Transverse colon (tissue), 4 donors: ENCODE measurements at regions not wholly inside any gene's neighbourhood (a gene's known extent, or its start where the extent isn't known, plus 50 kb on each side); places are given as distances from the start of the nearest gene placed in this dataset.

Experiments used
- DNase-seq: peaks from one replicate; pipeline ENCODE4 v3.0.0-alpha.2; 2019
- H3K27ac ChIP-seq, 4 donors: fragments of 200-600 bp; sonication (generic); 2 replicates each; pipeline ENCODE4 v1.5.1; 2016 to 2018; ENCODE audit warnings: inconsistent platforms in 4 of 4
- H3K27me3 ChIP-seq: fragments of 200-600 bp; sonication (generic); 2 replicates; pipeline ENCODE4 v1.5.1; 2017; ENCODE audit warnings: inconsistent platforms
- H3K36me3 ChIP-seq, 4 donors: fragments of 200-600 bp; sonication (generic); 2 replicates each; pipeline ENCODE4 v1.5.1; 2017 to 2019; ENCODE audit warnings: inconsistent platforms in 4 of 4
- H3K4me1 ChIP-seq, 4 donors: fragments of 200-600 bp; sonication (generic); 2 replicates each; pipeline ENCODE4 v1.5.1; 2017 to 2020; ENCODE audit warnings: inconsistent platforms in 4 of 4
- H3K4me3 ChIP-seq, 4 donors: fragments of 200-600 bp; sonication (generic); 1 replicate in 1 of 4; 2 replicates in 3 of 4; pipeline versions ENCODE4 v1.5.1 to v1.6.1; 2017 to 2019; ENCODE audit warnings: inconsistent platforms in 4 of 4
- H3K9me3 ChIP-seq, 2 donors: fragments of 200-600 bp; sonication (generic); 2 replicates each; pipeline ENCODE4 v1.5.1; 2017 to 2019; ENCODE audit warnings: inconsistent platforms in 2 of 2
- EP300 ChIP-seq: sonication (generic); formaldehyde crosslinking; IDR thresholded peaks from one replicate; pipeline ENCODE4 v1.6.1; 2017; ENCODE audit warnings: antibody characterized with exemption, low read depth
- POLR2A ChIP-seq: fragments of 450-650 bp; IDR thresholded peaks from one replicate; pipeline ENCODE4 v1.6.1; 2016; ENCODE audit warnings: antibody characterized with exemption, mild to moderate bottlenecking, moderate library complexity
- POLR2AphosphoS5 ChIP-seq, 3 donors: sonication (generic); formaldehyde crosslinking; IDR thresholded peaks; one replicate each; pipeline ENCODE4 v1.6.1; 2016; ENCODE audit warnings: antibody characterized with exemption in 3 of 3
- WGBS, 2 donors: methylation state at CpG; one replicate each; pipeline ENCODE4 v1.1.5; 2018; ENCODE audit warnings: low coverage in 1 of 2; 5-methylcytosine and 5-hydroxymethylcytosine counted together
- in situ Hi-C, 4 donors: fragments of 200-750 bp; cut with MboI; loops; one replicate each; pipeline versions ENCODE4 v1.15.0 to v1.15.1; 2017; ENCODE audit warnings: low sequenced_read_pairs in 3 of 4, low pct_ligation_motif_present in 1 of 4, low pct_unique_long_range_greater_than_20kb in 1 of 4
- intact Hi-C: fragments of 100-400 bp; cut with DNase I; formaldehyde crosslinking; loops from one replicate; pipeline ENCODE4 v1.15.1; 2023; ENCODE audit warnings: low total_unique reads
- TF ChIP-seq, protein P1 (sequence below), 5 experiments: fragments of 200-600 bp in 3 of 5; fragments of 450-650 bp in 2 of 5; sonication (generic) in 3 of 5; IDR thresholded peaks; 1 replicate in 2 of 5; 2 replicates in 3 of 5; pipeline ENCODE4 v1.5.1; 2016 to 2017; ENCODE audit warnings: antibody characterized with exemption in 5 of 5, inconsistent platforms in 3 of 5, mild to moderate bottlenecking in 2 of 5, moderate library complexity in 1 of 5

- no peaks in the 10 kb centered on the region for H3K4me1 ChIP-seq
- peaks cover 73% of the 10 kb centered on the region for H3K27me3 ChIP-seq
- no peak for DNase-seq
- intact Hi-C loops = no loop called here
- in situ Hi-C loops = no loop called here
- H3K9me3 ChIP-seq = no peaks in the 10 kb centered on the region
- 58 to 67% methylated on average over 3 to 5 of the region's 5 CpGs for WGBS, 2 donors
- TF ChIP-seq, protein P1, sequence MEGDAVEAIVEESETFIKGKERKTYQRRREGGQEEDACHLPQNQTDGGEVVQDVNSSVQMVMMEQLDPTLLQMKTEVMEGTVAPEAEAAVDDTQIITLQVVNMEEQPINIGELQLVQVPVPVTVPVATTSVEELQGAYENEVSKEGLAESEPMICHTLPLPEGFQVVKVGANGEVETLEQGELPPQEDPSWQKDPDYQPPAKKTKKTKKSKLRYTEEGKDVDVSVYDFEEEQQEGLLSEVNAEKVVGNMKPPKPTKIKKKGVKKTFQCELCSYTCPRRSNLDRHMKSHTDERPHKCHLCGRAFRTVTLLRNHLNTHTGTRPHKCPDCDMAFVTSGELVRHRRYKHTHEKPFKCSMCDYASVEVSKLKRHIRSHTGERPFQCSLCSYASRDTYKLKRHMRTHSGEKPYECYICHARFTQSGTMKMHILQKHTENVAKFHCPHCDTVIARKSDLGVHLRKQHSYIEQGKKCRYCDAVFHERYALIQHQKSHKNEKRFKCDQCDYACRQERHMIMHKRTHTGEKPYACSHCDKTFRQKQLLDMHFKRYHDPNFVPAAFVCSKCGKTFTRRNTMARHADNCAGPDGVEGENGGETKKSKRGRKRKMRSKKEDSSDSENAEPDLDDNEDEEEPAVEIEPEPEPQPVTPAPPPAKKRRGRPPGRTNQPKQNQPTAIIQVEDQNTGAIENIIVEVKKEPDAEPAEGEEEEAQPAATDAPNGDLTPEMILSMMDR (IDR thresholded peaks at IDR 0.05) = no peak
- TF ChIP-seq POLR2A (no peak), EP300 (no peak), POLR2AphosphoS5 (IDR thresholded peaks at IDR 0.05) (no peak)
- H3K4me3 ChIP-seq = no peak overlapping the region
- H3K27ac ChIP-seq = no peak overlapping the region
- H3K36me3 ChIP-seq = no peaks in the 10 kb centered on the region
Observed at GRCh38 chr12:53836119-53836655, 84.4 kb upstream of the CISTR start.

DNA sequence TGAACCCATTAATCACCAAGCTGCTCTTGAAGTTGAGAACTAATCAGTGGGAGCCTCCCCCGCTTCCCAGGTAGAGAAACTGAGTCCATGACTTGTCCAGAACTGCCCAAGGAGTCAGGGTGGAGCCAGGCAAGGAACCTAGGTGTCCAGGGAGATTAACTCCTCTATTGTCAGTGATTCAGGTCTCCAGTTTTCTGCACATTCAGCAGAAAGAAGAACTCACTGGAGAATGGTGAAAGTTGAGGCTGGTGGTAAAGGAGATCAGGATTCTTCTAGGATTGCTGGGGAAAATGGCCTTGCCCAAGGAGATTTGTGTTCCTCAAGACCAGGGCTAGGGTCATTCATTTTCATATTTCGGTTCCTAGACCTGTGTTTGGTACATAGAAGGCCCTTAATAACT is 87.2 kb upstream of the CISTR start:
- no peak overlapping the region for H3K27ac ChIP-seq
- no peak overlapping the region for H3K4me3 ChIP-seq
- no peak for DNase-seq
- no peak for TF ChIP-seq EP300
- no peak for TF ChIP-seq POLR2A
- no peak for TF ChIP-seq POLR2AphosphoS5 (IDR thresholded peaks at IDR 0.05)
- TF ChIP-seq, protein P1 (IDR thresholded peaks at IDR 0.05) = no peak
- WGBS, 2 donors = 67% methylated on average over 2 of the region's 2 CpGs; no CpG with 5 or more reads in 1 of the 2 donors
- no peaks in the 10 kb centered on the region for H3K4me1 ChIP-seq
- H3K36me3 ChIP-seq = no peaks in the 10 kb centered on the region
- in situ Hi-C loops (no loop called here), intact Hi-C loops (no loop called here)
- no peaks in the 10 kb centered on the region for H3K9me3 ChIP-seq
- H3K27me3 ChIP-seq = peaks cover 74% of the 10 kb centered on the region

- Histone ChIP-seq H3K27ac (no peak overlapping the region), H3K36me3 (no peaks in the 10 kb centered on the region), H3K27me3 (peaks cover 74% of the 10 kb centered on the region), H3K9me3 (no peaks in the 10 kb centered on the region), H3K4me1 (no peaks in the 10 kb centered on the region), H3K4me3 (no peak overlapping the region)
- in situ Hi-C loops = no loop called here
- no peak for DNase-seq
- intact Hi-C loops = no loop called here
- WGBS, 2 donors = 53% methylated on average over 4 of the region's 4 CpGs; no CpG with 5 or more reads in 1 of the 2 donors
- TF ChIP-seq EP300 = no peak
- TF ChIP-seq POLR2AphosphoS5 (IDR thresholded peaks at IDR 0.05) = no peak
- no peak for TF ChIP-seq POLR2A
- TF ChIP-seq, protein P1 (IDR thresholded peaks at IDR 0.05) = no peak
Observed at GRCh38 chr12:53840316-53840715, 88.5 kb upstream of the CISTR start.

GRCh38 chr12:53842686-53843085 is 90.9 kb upstream of the CISTR start:
- intact Hi-C loops = no loop called here
- Histone ChIP-seq H3K27ac (no peak overlapping the region), H3K36me3 (no peaks in the 10 kb centered on the region), H3K9me3 (no peaks in the 10 kb centered on the region), H3K4me3 (no peak overlapping the region), H3K4me1 (no peaks in the 10 kb centered on the region), H3K27me3 (peaks cover 78% of the 10 kb centered on the region)
- DNase-seq = no peak
- 71 to 78% methylated on average over 4 to 6 of the region's 6 CpGs for WGBS, 2 donors
- TF ChIP-seq POLR2A (no peak), EP300 (no peak), POLR2AphosphoS5 (IDR thresholded peaks at IDR 0.05) (no peak)
- TF ChIP-seq, protein P1 (IDR thresholded peaks at IDR 0.05) = no peak
- in situ Hi-C loops = no loop called here
